ENCODE measurements at regions not wholly inside any gene's neighbourhood (a gene's known extent, or its start where the extent isn't known, plus 50 kb on each side); places are given as distances from the start of the nearest gene placed in this dataset.
"Not testable (repeated sequence)": the region's sequence is repeated elsewhere in the genome, so short reads cannot be mapped to it uniquely, and the experiment has no call there.

- Histone ChIP-seq H3K4me3 (ENCODE audit: low read depth, low read length) (no peak overlapping the region), H3K27me3 (replicated peaks; ENCODE audit: control insufficient read depth, insufficient read depth, low read length) (no peaks in the 10 kb centered on the region), H3K4me1 (no peaks in the 10 kb centered on the region), H3K36me3 (ENCODE audit: control insufficient read depth, insufficient read depth, low read length) (no peaks in the 10 kb centered on the region), H3K9me3 (no peaks in the 10 kb centered on the region)
- ChIA-PET CTCF (no interaction called here), POLR2A (no interaction called here)
- TF ChIP-seq, protein P1, sequence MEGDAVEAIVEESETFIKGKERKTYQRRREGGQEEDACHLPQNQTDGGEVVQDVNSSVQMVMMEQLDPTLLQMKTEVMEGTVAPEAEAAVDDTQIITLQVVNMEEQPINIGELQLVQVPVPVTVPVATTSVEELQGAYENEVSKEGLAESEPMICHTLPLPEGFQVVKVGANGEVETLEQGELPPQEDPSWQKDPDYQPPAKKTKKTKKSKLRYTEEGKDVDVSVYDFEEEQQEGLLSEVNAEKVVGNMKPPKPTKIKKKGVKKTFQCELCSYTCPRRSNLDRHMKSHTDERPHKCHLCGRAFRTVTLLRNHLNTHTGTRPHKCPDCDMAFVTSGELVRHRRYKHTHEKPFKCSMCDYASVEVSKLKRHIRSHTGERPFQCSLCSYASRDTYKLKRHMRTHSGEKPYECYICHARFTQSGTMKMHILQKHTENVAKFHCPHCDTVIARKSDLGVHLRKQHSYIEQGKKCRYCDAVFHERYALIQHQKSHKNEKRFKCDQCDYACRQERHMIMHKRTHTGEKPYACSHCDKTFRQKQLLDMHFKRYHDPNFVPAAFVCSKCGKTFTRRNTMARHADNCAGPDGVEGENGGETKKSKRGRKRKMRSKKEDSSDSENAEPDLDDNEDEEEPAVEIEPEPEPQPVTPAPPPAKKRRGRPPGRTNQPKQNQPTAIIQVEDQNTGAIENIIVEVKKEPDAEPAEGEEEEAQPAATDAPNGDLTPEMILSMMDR (IDR thresholded peaks at IDR 0.05; ENCODE audit: insufficient read depth in 1 of 2, low read depth in 1 of 2, low read length in 1 of 2, severe bottlenecking in 1 of 2, unreplicated experiment in 1 of 2), result no peak
- no peaks in the 10 kb centered on the region for H3K9me3 Mint-ChIP-seq (ENCODE audit: unreplicated experiment)
- BruUV-seq (replicated peaks), result no TSS peak
- no peaks in the 10 kb centered on the region for H3K36me3 Mint-ChIP-seq (ENCODE audit: insufficient read depth, unreplicated experiment)
- H3K27ac Mint-ChIP-seq (ENCODE audit: unreplicated experiment), result no peak overlapping the region
- H3K4me1 Mint-ChIP-seq (ENCODE audit: low read depth, unreplicated experiment), result no peaks in the 10 kb centered on the region
- H3K4me3 Mint-ChIP-seq (ENCODE audit: unreplicated experiment), result no peak overlapping the region
- intact Hi-C loops (cut with micrococcal nuclease; ENCODE audit: unreplicated experiment), result no loop called here
- H3K27me3 Mint-ChIP-seq (ENCODE audit: insufficient read depth, unreplicated experiment), result no peaks in the 10 kb centered on the region
- DNase-seq, result no peak
Measured at GRCh38 chr16:22638393-22639206, 127.9 kb downstream of the NPIPB5 start.

DNA sequence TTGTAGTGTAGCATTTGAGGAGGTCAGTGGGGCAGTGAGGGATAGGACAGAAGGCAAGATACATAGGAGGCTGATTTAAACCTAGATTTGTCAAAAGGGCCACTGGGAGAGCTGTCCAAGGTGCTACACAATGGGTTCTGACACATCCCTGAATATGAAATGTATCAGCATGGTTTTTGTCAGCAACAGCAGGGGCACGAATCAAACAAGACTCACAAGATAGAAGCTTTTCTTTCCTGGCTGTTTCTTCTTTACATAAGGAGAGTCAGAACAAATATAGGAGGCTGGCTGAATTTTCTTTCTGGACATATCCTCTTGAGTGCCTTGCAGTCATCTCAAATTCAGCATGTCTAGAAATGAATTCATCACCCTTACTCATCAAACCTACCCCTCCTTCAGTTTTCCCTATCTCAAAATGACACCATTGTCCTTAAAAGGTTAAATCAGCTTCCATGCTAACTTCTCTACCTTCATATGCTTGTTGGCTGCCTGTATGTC lies 130.5 kb downstream of the NPIPB5 start:
- Mint-ChIP-seq H3K4me1 (ENCODE audit: low read depth, unreplicated experiment) (no peaks in the 10 kb centered on the region), H3K4me3 (ENCODE audit: unreplicated experiment) (no peak overlapping the region), H3K27me3 (ENCODE audit: insufficient read depth, unreplicated experiment) (no peaks in the 10 kb centered on the region), H3K36me3 (ENCODE audit: insufficient read depth, unreplicated experiment) (no peaks in the 10 kb centered on the region), H3K27ac (ENCODE audit: unreplicated experiment) (no peak overlapping the region), H3K9me3 (ENCODE audit: unreplicated experiment) (no peaks in the 10 kb centered on the region)
- no peaks in the 10 kb centered on the region for H3K27me3 ChIP-seq (replicated peaks; ENCODE audit: control insufficient read depth, insufficient read depth, low read length)
- no peaks in the 10 kb centered on the region for H3K9me3 ChIP-seq
- intact Hi-C loops (cut with micrococcal nuclease; ENCODE audit: unreplicated experiment), result no loop called here
- DNase-seq, result peak in 1 of 2 experiments; percentile 40
- H3K36me3 ChIP-seq (ENCODE audit: control insufficient read depth, insufficient read depth, low read length), result no peaks in the 10 kb centered on the region
- no peak overlapping the region for H3K4me3 ChIP-seq (ENCODE audit: low read depth, low read length)
- POLR2A ChIA-PET, result no interaction called here
- TF ChIP-seq, protein P1 (IDR thresholded peaks at IDR 0.05; ENCODE audit: insufficient read depth in 1 of 2, low read depth in 1 of 2, low read length in 1 of 2, severe bottlenecking in 1 of 2, unreplicated experiment in 1 of 2), result no peak
- CTCF ChIA-PET, result no interaction called here
- H3K4me1 ChIP-seq, result no peaks in the 10 kb centered on the region
- no TSS peak for BruUV-seq (replicated peaks)

GRCh38 chr16:22642416-22643088 lies 131.9 kb downstream of the NPIPB5 start:
- no peaks in the 10 kb centered on the region for H3K9me3 ChIP-seq
- Mint-ChIP-seq H3K4me1 (ENCODE audit: low read depth, unreplicated experiment) (no peaks in the 10 kb centered on the region), H3K9me3 (ENCODE audit: unreplicated experiment) (no peaks in the 10 kb centered on the region), H3K27ac (ENCODE audit: unreplicated experiment) (no peak overlapping the region), H3K36me3 (ENCODE audit: insufficient read depth, unreplicated experiment) (no peaks in the 10 kb centered on the region), H3K4me3 (ENCODE audit: unreplicated experiment) (no peak overlapping the region), H3K27me3 (ENCODE audit: insufficient read depth, unreplicated experiment) (no peaks in the 10 kb centered on the region)
- H3K4me3 ChIP-seq (ENCODE audit: low read depth, low read length), result no peak overlapping the region
- POLR2A ChIA-PET, result no interaction called here
- no TSS peak for BruUV-seq (replicated peaks)
- no peak for DNase-seq
- intact Hi-C loops (cut with micrococcal nuclease; ENCODE audit: unreplicated experiment), result no loop called here
- TF ChIP-seq, protein P1 (IDR thresholded peaks at IDR 0.05; ENCODE audit: insufficient read depth in 1 of 2, low read depth in 1 of 2, low read length in 1 of 2, severe bottlenecking in 1 of 2, unreplicated experiment in 1 of 2), result no peak
- no peaks in the 10 kb centered on the region for H3K27me3 ChIP-seq (replicated peaks; ENCODE audit: control insufficient read depth, insufficient read depth, low read length)
- no peaks in the 10 kb centered on the region for H3K36me3 ChIP-seq (ENCODE audit: control insufficient read depth, insufficient read depth, low read length)
- H3K4me1 ChIP-seq, result no peaks in the 10 kb centered on the region
- CTCF ChIA-PET, result no interaction called here

- H3K9me3 Mint-ChIP-seq (ENCODE audit: unreplicated experiment); POLR2A ChIA-PET; DNase-seq; H3K4me3 Mint-ChIP-seq (ENCODE audit: unreplicated experiment); H3K27me3 Mint-ChIP-seq (ENCODE audit: insufficient read depth, unreplicated experiment); H3K4me1 Mint-ChIP-seq (ENCODE audit: low read depth, unreplicated experiment); BruUV-seq (replicated peaks); H3K27ac Mint-ChIP-seq (ENCODE audit: unreplicated experiment); H3K4me3 ChIP-seq (ENCODE audit: low read depth, low read length); H3K36me3 Mint-ChIP-seq (ENCODE audit: insufficient read depth, unreplicated experiment); CTCF ChIA-PET; H3K4me1 ChIP-seq; H3K36me3 ChIP-seq (ENCODE audit: control insufficient read depth, insufficient read depth, low read length); H3K9me3 ChIP-seq; intact Hi-C loops (cut with micrococcal nuclease; ENCODE audit: unreplicated experiment); H3K27me3 ChIP-seq (replicated peaks; ENCODE audit: control insufficient read depth, insufficient read depth, low read length): not testable (repeated sequence)
Measured at GRCh38 chr16:22643203-22643602, 132.5 kb downstream of the NPIPB5 start.

Measured in Caco-2 (cell line).